Neural cell (in vitro differentiated cells): ENCODE measurements at regions not wholly inside any gene's neighbourhood (a gene's known extent, or its start where the extent isn't known, plus 50 kb on each side); places are given as distances from the start of the nearest gene placed in this dataset.

Source experiments
- H2AFZ ChIP-seq: fragments of 200-600, 300-800 bp; sonication (generic), shearing (Covaris generic); 2 replicates; pipeline ENCODE4 v1.6.0; 2014; ENCODE audit warnings: low read depth, mild to moderate bottlenecking, antibody characterized with exemption, low read length, moderate library complexity
- H3F3A ChIP-seq: fragments of 200-600 bp; shearing (Covaris generic); 2 replicates; pipeline ENCODE4 v1.6.1; 2016; ENCODE audit warnings: mild to moderate bottlenecking, moderate library complexity, mixed read lengths, antibody characterized with exemption, low read length; ENCODE audit not compliant: insufficient read depth, poor library complexity, severe bottlenecking
- H3K27ac ChIP-seq: fragments of 200-600, 300-800 bp; sonication (generic), shearing (Covaris generic); 2 replicates; pipeline ENCODE4 v1.5.1; 2014; ENCODE audit warnings: mild to moderate bottlenecking, low read length, moderate library complexity
- H3K27me3 ChIP-seq: fragments of 300-800, 200-600 bp; sonication (generic), shearing (Covaris generic); 2 replicates; pipeline ENCODE4 v1.6.0; 2014; ENCODE audit warnings: mild to moderate bottlenecking, low read depth, low read length, moderate library complexity; ENCODE audit not compliant: insufficient read depth
- H3K36me3 ChIP-seq: fragments of 300-800, 200-600 bp; sonication (generic), shearing (Covaris generic); 2 replicates; pipeline ENCODE4 v1.5.1; 2014; ENCODE audit warnings: mild to moderate bottlenecking, antibody characterized with exemption, low read length, moderate library complexity; ENCODE audit not compliant: insufficient read depth
- H3K4me2 ChIP-seq: fragments of 300-800, 200-600 bp; sonication (generic), shearing (Covaris generic); 2 replicates; pipeline ENCODE4 v1.6.0; 2014; ENCODE audit warnings: mild to moderate bottlenecking, low read length
- H3K4me3 ChIP-seq: fragments of 300-800, 200-600 bp; sonication (generic), shearing (Covaris generic); 2 replicates; pipeline ENCODE4 v1.5.1; 2014; ENCODE audit warnings: mild to moderate bottlenecking, low read length, moderate library complexity
- H3K79me2 ChIP-seq: fragments of 200-600 bp; shearing (Covaris generic); replicated peaks from 2 replicates; pipeline ENCODE4 v1.6.0; 2014; ENCODE audit warnings: mild to moderate bottlenecking, low read length, moderate library complexity; ENCODE audit not compliant: insufficient read depth
- H3K9ac ChIP-seq: fragments of 300-800, 200-600 bp; sonication (generic), shearing (Covaris generic); 2 replicates; pipeline ENCODE4 v1.6.1; 2016; ENCODE audit warnings: mild to moderate bottlenecking, low read length, mixed read lengths
- H3K9me2 ChIP-seq: fragments of 200-600 bp; shearing (Covaris generic); 2 replicates; pipeline ENCODE4 v1.6.1; 2016; ENCODE audit warnings: mild to moderate bottlenecking, low read length, mixed read lengths; ENCODE audit not compliant: insufficient read depth
- H3K9me3 ChIP-seq: fragments of 200-600, 300-800 bp; sonication (generic), shearing (Covaris generic); 2 replicates; pipeline ENCODE4 v1.6.1; 2016; ENCODE audit warnings: mild to moderate bottlenecking, mixed run types, low read length, moderate library complexity, mixed read lengths
- H4K20me1 ChIP-seq: fragments of 200-600 bp; shearing (Covaris generic); 2 replicates; pipeline ENCODE4 v1.6.1; 2016; ENCODE audit warnings: mild to moderate bottlenecking, mixed run types; ENCODE audit not compliant: insufficient read depth
- EP300 ChIP-seq: fragments of 450-650 bp; conservative IDR thresholded peaks from 2 replicates; pipeline ENCODE4 v1.6.1; 2014; ENCODE audit warnings: antibody characterized with exemption, mild to moderate bottlenecking, moderate library complexity; ENCODE audit not compliant: poor library complexity, severe bottlenecking
- EZH2 ChIP-seq: fragments of 200-600, 300-800 bp; shearing (Covaris generic), sonication (generic); IDR thresholded peaks from 2 replicates; pipeline ENCODE4 v1.6.1; 2014; ENCODE audit warnings: antibody characterized with exemption, low read length, borderline replicate concordance, mild to moderate bottlenecking; ENCODE audit not compliant: insufficient read depth, poor library complexity, severe bottlenecking
- MXI1 ChIP-seq: fragments of 450-650 bp; conservative IDR thresholded peaks from 2 replicates; pipeline ENCODE4 v1.6.1; 2014; ENCODE audit warnings: antibody characterized with exemption, mild to moderate bottlenecking; ENCODE audit not compliant: poor library complexity, severe bottlenecking
- POLR2AphosphoS5 ChIP-seq: IDR thresholded peaks from 2 replicates; pipeline ENCODE4 v1.6.1; 2012
- RAD21 ChIP-seq: fragments of 450-650 bp; conservative IDR thresholded peaks from 2 replicates; pipeline ENCODE4 v1.6.1; 2014; ENCODE audit warnings: antibody characterized with exemption, mild to moderate bottlenecking, moderate library complexity
- SMC3 ChIP-seq: fragments of 450-650 bp; conservative IDR thresholded peaks from 2 replicates; pipeline ENCODE4 v1.6.1; 2014; ENCODE audit warnings: antibody characterized with exemption, mild to moderate bottlenecking, moderate library complexity; ENCODE audit not compliant: poor library complexity
- TAF1 ChIP-seq: IDR thresholded peaks from 2 replicates; pipeline ENCODE4 v1.6.1; 2012; ENCODE audit warnings: low read depth
- TF ChIP-seq, protein P1 (sequence below): IDR thresholded peaks from 2 replicates; pipeline ENCODE4 v1.6.1; 2012; ENCODE audit warnings: borderline replicate concordance
- TF ChIP-seq, protein P2 (sequence below): fragments of 450-650 bp; IDR thresholded peaks from 2 replicates; pipeline ENCODE4 v1.5.1; 2014; ENCODE audit warnings: antibody characterized with exemption, mild to moderate bottlenecking, moderate library complexity; ENCODE audit not compliant: poor library complexity, severe bottlenecking

- Histone ChIP-seq H4K20me1 (no peaks in the 10 kb centered on the region), H3K36me3 (no peaks in the 10 kb centered on the region), H3K4me3 (no peak overlapping the region), H3K4me2 (no peak overlapping the region), H3K27me3 (no peaks in the 10 kb centered on the region), H3K9ac (no peak overlapping the region), H2AFZ (no peak overlapping the region), H3K27ac (no peak overlapping the region), H3K9me2 (no peaks in the 10 kb centered on the region), H3F3A (no peaks in the 10 kb centered on the region), H3K9me3 (no peaks in the 10 kb centered on the region), H3K79me2 (no peaks in the 10 kb centered on the region)
- TF ChIP-seq, protein P1, sequence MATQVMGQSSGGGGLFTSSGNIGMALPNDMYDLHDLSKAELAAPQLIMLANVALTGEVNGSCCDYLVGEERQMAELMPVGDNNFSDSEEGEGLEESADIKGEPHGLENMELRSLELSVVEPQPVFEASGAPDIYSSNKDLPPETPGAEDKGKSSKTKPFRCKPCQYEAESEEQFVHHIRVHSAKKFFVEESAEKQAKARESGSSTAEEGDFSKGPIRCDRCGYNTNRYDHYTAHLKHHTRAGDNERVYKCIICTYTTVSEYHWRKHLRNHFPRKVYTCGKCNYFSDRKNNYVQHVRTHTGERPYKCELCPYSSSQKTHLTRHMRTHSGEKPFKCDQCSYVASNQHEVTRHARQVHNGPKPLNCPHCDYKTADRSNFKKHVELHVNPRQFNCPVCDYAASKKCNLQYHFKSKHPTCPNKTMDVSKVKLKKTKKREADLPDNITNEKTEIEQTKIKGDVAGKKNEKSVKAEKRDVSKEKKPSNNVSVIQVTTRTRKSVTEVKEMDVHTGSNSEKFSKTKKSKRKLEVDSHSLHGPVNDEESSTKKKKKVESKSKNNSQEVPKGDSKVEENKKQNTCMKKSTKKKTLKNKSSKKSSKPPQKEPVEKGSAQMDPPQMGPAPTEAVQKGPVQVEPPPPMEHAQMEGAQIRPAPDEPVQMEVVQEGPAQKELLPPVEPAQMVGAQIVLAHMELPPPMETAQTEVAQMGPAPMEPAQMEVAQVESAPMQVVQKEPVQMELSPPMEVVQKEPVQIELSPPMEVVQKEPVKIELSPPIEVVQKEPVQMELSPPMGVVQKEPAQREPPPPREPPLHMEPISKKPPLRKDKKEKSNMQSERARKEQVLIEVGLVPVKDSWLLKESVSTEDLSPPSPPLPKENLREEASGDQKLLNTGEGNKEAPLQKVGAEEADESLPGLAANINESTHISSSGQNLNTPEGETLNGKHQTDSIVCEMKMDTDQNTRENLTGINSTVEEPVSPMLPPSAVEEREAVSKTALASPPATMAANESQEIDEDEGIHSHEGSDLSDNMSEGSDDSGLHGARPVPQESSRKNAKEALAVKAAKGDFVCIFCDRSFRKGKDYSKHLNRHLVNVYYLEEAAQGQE = no peak
- no peak for TF ChIP-seq TAF1
- TF ChIP-seq MXI1 = no peak
- TF ChIP-seq, protein P2, sequence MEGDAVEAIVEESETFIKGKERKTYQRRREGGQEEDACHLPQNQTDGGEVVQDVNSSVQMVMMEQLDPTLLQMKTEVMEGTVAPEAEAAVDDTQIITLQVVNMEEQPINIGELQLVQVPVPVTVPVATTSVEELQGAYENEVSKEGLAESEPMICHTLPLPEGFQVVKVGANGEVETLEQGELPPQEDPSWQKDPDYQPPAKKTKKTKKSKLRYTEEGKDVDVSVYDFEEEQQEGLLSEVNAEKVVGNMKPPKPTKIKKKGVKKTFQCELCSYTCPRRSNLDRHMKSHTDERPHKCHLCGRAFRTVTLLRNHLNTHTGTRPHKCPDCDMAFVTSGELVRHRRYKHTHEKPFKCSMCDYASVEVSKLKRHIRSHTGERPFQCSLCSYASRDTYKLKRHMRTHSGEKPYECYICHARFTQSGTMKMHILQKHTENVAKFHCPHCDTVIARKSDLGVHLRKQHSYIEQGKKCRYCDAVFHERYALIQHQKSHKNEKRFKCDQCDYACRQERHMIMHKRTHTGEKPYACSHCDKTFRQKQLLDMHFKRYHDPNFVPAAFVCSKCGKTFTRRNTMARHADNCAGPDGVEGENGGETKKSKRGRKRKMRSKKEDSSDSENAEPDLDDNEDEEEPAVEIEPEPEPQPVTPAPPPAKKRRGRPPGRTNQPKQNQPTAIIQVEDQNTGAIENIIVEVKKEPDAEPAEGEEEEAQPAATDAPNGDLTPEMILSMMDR = no peak
- TF ChIP-seq POLR2AphosphoS5 = no peak
- TF ChIP-seq EP300 = no peak
- no peak for TF ChIP-seq EZH2
- no peak for TF ChIP-seq SMC3
These were observed 254.4 kb upstream of the CSF3R start for GRCh38 chr1:36737038-36737555.

DNA sequence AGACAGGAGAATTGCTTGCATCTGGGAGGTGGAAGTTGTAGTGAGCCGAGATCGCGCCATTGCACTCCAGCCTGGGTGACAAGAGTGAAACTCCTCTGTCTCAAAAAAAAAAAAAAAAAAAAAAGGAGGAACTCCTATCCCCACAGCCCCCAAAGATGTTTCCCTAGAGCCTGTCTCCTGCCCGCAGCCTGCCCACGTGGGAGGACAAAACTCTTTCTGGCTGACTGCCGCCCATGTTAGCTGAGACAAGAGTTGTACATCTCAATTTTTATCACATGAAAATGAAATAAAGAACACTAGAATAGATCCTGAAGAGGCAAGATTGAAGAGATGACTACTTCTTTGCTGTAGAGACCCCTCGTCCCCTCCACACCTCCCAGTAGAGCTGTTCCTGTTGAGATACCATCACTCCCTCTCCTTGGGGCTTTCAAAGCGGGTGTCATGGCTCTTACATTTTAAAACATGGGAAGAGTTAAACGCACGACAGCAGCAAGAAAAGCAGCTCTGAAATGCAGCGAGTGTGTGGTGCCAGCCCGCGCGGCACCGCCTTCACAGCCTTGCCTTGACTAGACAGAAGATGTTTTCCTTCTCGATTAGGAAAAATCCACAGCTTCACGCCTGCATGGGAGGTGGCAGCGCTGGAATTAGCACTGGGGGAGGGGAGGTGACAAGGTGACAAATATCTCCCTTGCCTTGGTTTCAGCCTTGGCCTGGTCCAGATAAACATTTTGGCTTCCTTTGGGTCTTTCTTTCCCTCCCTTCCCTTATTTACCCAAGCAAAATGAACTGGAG, 253.4 kb upstream of the CSF3R start:
- Histone ChIP-seq H3K36me3 (no peaks in the 10 kb centered on the region), H3K4me3 (no peak overlapping the region), H4K20me1 (no peaks in the 10 kb centered on the region), H3K9me2 (no peaks in the 10 kb centered on the region), H3F3A (no peaks in the 10 kb centered on the region), H3K79me2 (no peaks in the 10 kb centered on the region), H2AFZ (no peak overlapping the region), H3K4me2 (no peak overlapping the region), H3K27ac (no peak overlapping the region), H3K9me3 (no peaks in the 10 kb centered on the region), H3K9ac (no peak overlapping the region), H3K27me3 (no peaks in the 10 kb centered on the region)
- TF ChIP-seq RAD21 (no peak), EZH2 (no peak), EP300 (no peak), MXI1 (no peak), TAF1 (no peak), POLR2AphosphoS5 (no peak), SMC3 (no peak)
- TF ChIP-seq, protein P1 = no peak
- TF ChIP-seq, protein P2 = no peak
